HUDEP-2 (cell line): ENCODE measurements at regions not wholly inside any gene's neighbourhood (a gene's known extent, or its start where the extent isn't known, plus 50 kb on each side); places are given as distances from the start of the nearest gene placed in this dataset.

Source experiments
- DNase-seq, 76 experiments: peaks; one replicate each; lab custom pipeline; 2025; ENCODE audit not compliant: unreplicated experiment in 76 of 76; lab: John Stamatoyannopoulos, UW

DNA sequence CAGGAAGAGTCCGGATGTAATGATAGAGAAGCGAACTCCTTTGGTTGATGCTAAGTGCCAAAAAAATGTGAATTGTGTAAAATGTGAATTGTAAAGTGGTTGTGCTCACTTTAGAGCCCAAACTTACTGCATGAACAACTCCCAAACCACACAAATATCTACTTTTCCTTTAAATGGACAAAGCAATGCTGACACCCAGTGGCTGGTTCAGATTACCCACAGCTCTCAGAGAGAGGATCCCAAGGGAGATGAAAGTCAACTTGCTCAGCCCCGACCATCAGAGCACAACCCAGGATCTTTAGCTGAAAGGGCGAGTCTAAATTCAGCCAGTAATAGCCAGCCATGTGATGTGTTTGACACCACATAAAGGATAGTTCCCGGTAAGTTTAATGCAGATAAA, 133.7 kb downstream of the NMUR2 start:
- peak in 4 of 76 experiments; percentile 1 to 9 (median 2) for DNase-seq

GRCh38 chr5:152270096-152270495, 135.0 kb downstream of the NMUR2 start:
- DNase-seq = no peak

- DNase-seq = no peak
Observed at GRCh38 chr5:152269533-152269932, 135.5 kb downstream of the NMUR2 start.

DNA sequence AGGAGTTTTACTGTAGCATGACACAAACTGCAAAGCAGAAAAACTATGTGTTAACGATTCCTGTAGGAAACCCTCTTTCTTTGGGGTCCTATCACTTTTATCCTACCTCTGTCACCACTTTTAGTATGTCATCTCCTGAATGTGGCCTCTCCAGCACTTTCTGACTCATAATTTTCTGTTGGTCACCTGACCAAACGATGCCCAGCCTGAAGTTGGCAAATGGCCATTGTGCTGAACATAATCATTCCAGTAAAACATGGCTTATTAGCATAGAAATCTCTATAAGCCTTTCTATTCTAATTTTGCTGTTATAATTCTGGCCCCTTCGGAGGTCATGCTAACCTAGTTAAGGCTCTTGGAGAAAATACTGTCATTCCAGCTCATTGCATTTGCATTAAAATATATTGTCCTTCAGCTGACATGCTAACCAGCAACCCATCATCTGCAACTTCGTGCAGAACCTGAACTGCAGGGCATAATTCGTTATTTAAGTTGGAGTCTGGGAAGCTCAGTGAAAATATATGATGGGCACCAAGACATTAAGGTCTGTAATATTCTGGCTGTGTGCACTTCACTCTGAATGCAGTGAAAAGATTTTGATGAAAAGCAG, 140.3 kb downstream of the NMUR2 start:
- DNase-seq = peak in 1 of 76 experiments; percentile 2

DNA sequence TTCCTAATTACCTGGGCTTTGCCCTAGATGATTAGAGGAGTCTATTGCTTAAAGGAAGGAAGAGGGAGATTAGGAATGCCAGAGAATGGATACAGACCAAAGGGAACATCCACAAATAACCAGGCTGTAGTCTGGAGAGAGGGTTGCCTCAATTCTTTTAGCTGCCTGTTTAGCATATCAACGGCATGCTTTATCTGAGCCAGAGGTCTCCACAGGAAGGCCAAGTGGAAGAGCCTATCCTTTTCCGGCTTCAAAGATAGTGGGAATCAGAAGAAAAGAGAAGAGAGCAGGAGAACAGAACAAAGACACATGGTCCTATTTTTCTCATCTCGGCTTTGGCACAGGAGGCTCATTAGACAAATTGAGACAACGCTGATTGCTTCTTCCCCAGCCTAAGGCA, 142.4 kb downstream of the NMUR2 start:
- no peak for DNase-seq

GRCh38 chr5:152260940-152261339, 144.1 kb downstream of the NMUR2 start:
- DNase-seq = no peak

DNA sequence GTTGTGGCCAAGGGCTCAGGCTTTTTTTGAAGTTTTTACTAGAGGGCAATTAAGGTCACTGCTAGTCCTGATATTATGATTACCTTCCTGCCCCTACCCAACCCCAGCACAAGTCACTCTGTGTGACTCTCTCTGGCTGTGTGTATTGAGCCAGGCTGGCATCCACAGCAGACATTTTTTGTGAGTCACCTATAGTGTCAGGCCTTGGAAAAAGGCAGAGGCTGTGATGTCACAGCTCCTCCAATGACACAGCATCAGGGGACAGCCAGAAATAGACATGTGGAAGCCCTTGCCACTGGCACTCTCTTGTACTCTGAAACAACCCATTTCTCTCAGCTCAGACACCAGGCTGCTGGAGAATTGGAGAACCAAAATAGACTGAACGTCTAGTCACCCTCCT, 145.4 kb downstream of the NMUR2 start:
- no peak for DNase-seq

DNA sequence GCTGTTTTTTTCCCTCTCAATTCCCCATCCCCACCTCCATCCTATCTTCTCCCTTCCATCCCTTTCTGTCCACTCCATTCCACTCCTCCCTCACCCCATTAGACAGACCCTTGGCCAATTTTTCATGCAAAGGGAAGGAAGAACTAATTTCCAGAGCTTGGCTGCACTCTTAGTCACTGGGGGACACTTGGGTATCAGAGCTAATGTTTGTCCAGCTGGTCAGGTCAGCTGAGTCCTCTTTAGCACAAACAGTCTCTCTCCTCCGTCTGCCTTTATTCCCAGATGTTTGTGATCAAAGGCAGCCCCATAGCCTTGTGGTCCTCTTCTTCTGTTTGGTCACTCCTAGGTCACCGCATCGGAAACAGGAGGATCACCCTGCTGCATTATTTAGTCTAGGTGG, 148.5 kb downstream of the NMUR2 start:
- no peak for DNase-seq

GRCh38 chr5:152255411-152255810, 149.7 kb downstream of the NMUR2 start:
- no peak for DNase-seq

GRCh38 chr5:152247850-152248385, 157.2 kb downstream of the NMUR2 start:
- no peak for DNase-seq

DNA sequence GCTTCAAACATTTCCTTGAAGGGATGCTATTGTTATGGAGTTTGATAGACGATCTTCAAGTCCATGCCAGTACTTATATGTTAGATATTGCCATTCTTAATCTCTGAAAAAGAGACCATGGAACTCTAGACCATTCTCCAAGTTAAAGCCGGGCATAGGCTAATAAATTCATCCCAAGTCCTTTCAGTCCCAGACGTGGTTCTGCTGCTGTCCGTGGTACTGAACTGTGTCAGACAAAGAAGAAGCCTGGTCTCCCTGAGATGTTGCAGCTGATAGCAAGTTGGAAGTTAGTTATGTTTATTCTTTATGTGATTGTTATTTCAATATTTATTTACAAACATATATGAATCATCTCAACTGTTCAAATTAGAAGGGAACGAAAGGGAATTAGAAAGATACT, 158.7 kb downstream of the NMUR2 start:
- peak in 21 of 76 experiments; percentile 0 to 20 (median 5) for DNase-seq

- no peak for DNase-seq
Observed at GRCh38 chr5:152237531-152237930, 167.5 kb downstream of the NMUR2 start.

- DNase-seq = no peak
Observed at GRCh38 chr5:152226191-152226590, 178.9 kb downstream of the NMUR2 start.

- no peak for DNase-seq
Observed at GRCh38 chr5:152221721-152222629, 183.1 kb downstream of the NMUR2 start.

GRCh38 chr5:152218694-152219093, 186.4 kb downstream of the NMUR2 start:
- no peak for DNase-seq

DNA sequence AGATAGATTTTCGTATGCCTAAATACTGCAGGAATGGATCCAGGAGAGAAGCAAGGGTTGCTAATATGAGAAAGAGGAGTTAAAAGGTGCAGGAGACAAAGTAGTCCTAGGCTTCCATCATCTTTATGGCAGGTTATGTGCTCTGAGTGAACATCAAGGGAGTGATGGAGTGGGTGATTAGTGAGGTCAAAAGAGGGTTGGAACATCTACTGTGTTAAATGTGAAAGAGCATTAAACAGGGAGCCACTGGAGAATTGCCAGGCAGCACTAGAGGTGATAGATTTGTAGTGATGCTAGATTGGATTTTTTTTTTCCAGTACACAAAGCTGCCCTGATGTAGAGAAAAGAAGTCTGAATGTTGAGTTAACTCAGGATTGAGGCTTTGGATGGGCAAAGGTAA, 199.3 kb downstream of the NMUR2 start:
- no peak for DNase-seq

GRCh38 chr5:152202321-152202720, 202.8 kb downstream of the NMUR2 start:
- DNase-seq = no peak

DNA sequence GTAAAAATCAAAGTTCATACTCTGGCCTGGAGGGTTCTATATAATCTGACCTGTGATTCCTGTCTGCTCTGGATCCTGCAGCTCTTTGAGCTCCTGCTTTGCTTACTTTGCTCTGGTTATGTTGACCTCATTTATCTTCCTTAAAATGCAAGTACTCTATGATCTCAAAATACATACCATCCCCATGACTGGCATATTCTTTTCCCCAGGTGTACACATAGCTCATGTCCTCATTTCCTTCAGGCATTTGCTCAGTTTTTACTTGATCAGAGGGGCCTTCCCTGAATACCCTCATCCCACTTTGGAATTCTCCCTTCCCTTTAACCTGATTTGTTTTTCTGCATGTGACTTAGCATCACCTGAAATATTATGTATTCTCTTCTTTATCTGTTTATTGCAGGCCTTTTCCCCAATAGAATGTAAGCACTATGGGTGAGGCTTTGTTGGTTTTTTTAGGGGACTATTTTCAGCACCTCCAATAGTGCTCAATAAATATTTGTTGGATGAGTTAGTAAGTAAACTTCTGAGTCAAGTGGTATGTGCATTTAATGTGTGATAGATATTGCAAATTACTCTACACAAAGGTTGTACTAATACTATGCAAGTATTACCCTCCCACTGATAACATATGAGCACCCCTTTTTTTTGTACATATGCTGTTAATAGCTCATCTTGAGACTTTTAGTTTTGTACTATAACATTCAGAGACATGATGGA, 211.5 kb downstream of the NMUR2 start:
- no peak for DNase-seq

- no peak for DNase-seq
Observed at GRCh38 chr5:152188251-152188650, 216.8 kb downstream of the NMUR2 start.

GRCh38 chr5:152187668-152188067, 217.4 kb downstream of the NMUR2 start:
- DNase-seq = no peak

DNA sequence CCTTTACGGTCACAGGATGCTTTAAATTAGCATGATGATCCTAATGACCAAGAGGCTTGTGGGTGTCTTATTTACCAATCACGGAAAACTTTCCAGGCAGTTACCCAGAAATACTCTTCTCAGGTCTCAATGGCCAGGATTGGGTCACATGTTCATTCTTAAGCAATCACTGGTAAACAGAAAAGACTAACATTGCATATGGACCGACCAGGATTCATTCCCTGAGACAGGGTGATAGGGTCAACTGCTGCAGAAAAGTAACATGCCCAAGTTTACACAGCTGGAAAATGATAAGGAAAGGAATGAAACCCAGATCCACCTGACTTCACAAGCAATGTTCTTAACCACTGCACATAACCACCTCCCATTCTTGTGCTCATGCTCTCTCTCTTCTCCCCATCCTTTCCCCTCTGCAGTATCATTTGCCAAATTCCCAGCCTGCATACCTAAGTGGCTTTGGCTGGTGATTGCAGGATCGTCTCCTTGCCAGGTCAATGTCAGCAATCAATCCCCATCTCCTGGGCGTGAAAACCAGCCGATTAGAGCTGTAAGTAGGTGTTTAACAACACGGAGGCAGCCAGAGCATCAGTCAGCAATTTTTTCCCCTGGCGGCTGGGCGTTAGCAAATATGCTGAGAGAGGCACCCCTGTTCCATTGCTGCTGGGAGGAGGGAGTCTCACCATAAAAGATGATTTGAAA, 219.4 kb downstream of the NMUR2 start:
- DNase-seq = no peak
